H1 (cell line): ENCODE measurements at regions not wholly inside any gene's neighbourhood (a gene's known extent, or its start where the extent isn't known, plus 50 kb on each side); places are given as distances from the start of the nearest gene placed in this dataset.

Source experiments
- CTCF ChIA-PET: fragments of 300-600 bp; sonication (Branson Sonifier 250); formaldehyde crosslinking; loops from one replicate; lab custom pipeline; 2021; ENCODE audit not compliant: partially characterized antibody; lab: Charles Lee
- POLR2A ChIA-PET: fragments of 300-600 bp; sonication (Branson Sonifier 250); formaldehyde crosslinking; loops from one replicate; lab custom pipeline; 2021; ENCODE audit warnings: inconsistent platforms; ENCODE audit not compliant: partially characterized antibody; lab: Charles Lee
- DNase-seq, 2 experiments: peaks; one replicate each; pipeline versions ENCODE4 v3.0.0 to v3.0.0-alpha.2; 2010 to 2022; ENCODE audit warnings: low spot score in 2 of 2, low read depth in 1 of 2, mixed read lengths in 1 of 2
- FAIRE-seq: peaks from 2 replicates; lab custom pipeline; 2011; peaks lifted over from hg19 to GRCh38; lab: Jason Lieb, UNC
- H2AFZ ChIP-seq: 2 replicates; pipeline ENCODE4 v1.8.1; 2012; ENCODE audit warnings: low read length, inconsistent platforms
- H2AK5ac ChIP-seq: 2 replicates; pipeline ENCODE4 v1.6.1; 2013; ENCODE audit warnings: low read depth, low read length
- H2BK120ac ChIP-seq: replicated peaks from 2 replicates; pipeline ENCODE3; 2013; ENCODE audit warnings: low read depth, low read length, inconsistent platforms
- H2BK12ac ChIP-seq: 2 replicates; pipeline ENCODE4 v1.6.1; 2013; ENCODE audit warnings: low read depth, low read length
- H2BK15ac ChIP-seq: 2 replicates; pipeline ENCODE4 v1.6.1; 2013; ENCODE audit warnings: low read length
- H2BK20ac ChIP-seq: 2 replicates; pipeline ENCODE4 v1.6.1; 2013; ENCODE audit warnings: low read length
- H2BK5ac ChIP-seq: 2 replicates; pipeline ENCODE4 v1.6.1; 2013; ENCODE audit warnings: low read depth, low read length
- H3K14ac ChIP-seq: 2 replicates; pipeline ENCODE4 v1.6.1; 2013; ENCODE audit warnings: inconsistent platforms; ENCODE audit not compliant: insufficient read length
- H3K18ac ChIP-seq: 2 replicates; pipeline ENCODE4 v1.6.1; 2013; ENCODE audit warnings: low read length; ENCODE audit errors: extremely low read depth
- H3K23ac ChIP-seq: 2 replicates; pipeline ENCODE4 v1.6.1; 2013; ENCODE audit warnings: inconsistent platforms; ENCODE audit not compliant: insufficient read length
- H3K23me2 ChIP-seq: 2 replicates; pipeline ENCODE4 v1.6.1; 2013; ENCODE audit warnings: low read depth, low read length
- H3K27ac ChIP-seq: 2 replicates; pipeline ENCODE4 v1.6.1; 2011; ENCODE audit warnings: low read depth, low read length, inconsistent platforms
- H3K27me3 ChIP-seq, 4 experiments: replicated peaks in 1 of 4; 1 replicate in 1 of 4; 2 replicates in 3 of 4; pipeline versions ENCODE4 v1.6.1 to v1.8.1; 2011 to 2013; ENCODE audit warnings: low read length in 3 of 4, mild to moderate bottlenecking in 3 of 4, inconsistent platforms in 2 of 4, mixed read lengths in 2 of 4, moderate library complexity in 1 of 4; ENCODE audit not compliant: control insufficient read depth in 3 of 4, insufficient read depth in 3 of 4; ENCODE audit errors: extremely low read depth in 1 of 4
- H3K36me3 ChIP-seq, 4 experiments: 2 replicates each; pipeline versions ENCODE4 v1.6.1 to v1.8.1; 2011 to 2013; ENCODE audit warnings: mild to moderate bottlenecking in 4 of 4, low read length in 3 of 4, moderate library complexity in 2 of 4, control low read depth in 1 of 4, inconsistent platforms in 1 of 4; ENCODE audit not compliant: insufficient read depth in 4 of 4, control insufficient read depth in 2 of 4
- H3K4ac ChIP-seq: replicated peaks from 2 replicates; pipeline ENCODE3; 2013; ENCODE audit warnings: low read length, low read depth, mixed read lengths, inconsistent platforms; ENCODE audit not compliant: insufficient read length
- H3K4me1 ChIP-seq, 4 experiments: replicated peaks in 1 of 4; 1 replicate in 1 of 4; 2 replicates in 3 of 4; pipeline versions ENCODE4 v1.6.1 to v1.8.1; 2011 to 2013; ENCODE audit warnings: low read length in 3 of 4, inconsistent platforms in 2 of 4, mixed read lengths in 1 of 4; ENCODE audit not compliant: insufficient read depth in 4 of 4, control insufficient read depth in 3 of 4
- H3K4me2 ChIP-seq, 2 experiments: 2 replicates each; pipeline versions ENCODE4 v1.6.1 to v1.8.1; 2011 to 2013; ENCODE audit warnings: low read depth in 2 of 2, low read length in 2 of 2, control low read depth in 1 of 2, inconsistent platforms in 1 of 2, mild to moderate bottlenecking in 1 of 2; ENCODE audit not compliant: insufficient read depth in 1 of 2
- H3K4me3 ChIP-seq, 4 experiments: fragments of 200-600, 300-600 bp in 1 of 4; sonication (generic), shearing (Covaris generic), sonication (Bioruptor Twin) in 1 of 4; 2 replicates each; pipeline versions ENCODE4 v1.5.1 to v1.8.1; 2011 to 2016; ENCODE audit warnings: low read length in 4 of 4, low read depth in 3 of 4, control low read depth in 2 of 4, inconsistent platforms in 2 of 4, mild to moderate bottlenecking in 2 of 4, mixed read lengths in 1 of 4, moderate library complexity in 1 of 4; ENCODE audit not compliant: insufficient read depth in 2 of 4; ENCODE audit errors: extremely low read depth in 1 of 4
- H3K56ac ChIP-seq: replicated peaks from 2 replicates; pipeline ENCODE3; 2013; ENCODE audit warnings: low read depth, mild to moderate bottlenecking, mixed read lengths, low read length, inconsistent platforms; ENCODE audit not compliant: insufficient read length
- H3K79me1 ChIP-seq: 2 replicates; pipeline ENCODE4 v1.6.1; 2013; ENCODE audit warnings: low read depth, low read length, control low read depth
- H3K79me2 ChIP-seq, 2 experiments: 2 replicates each; pipeline versions ENCODE4 v1.6.1 to v1.8.1; 2012 to 2013; ENCODE audit warnings: low read length in 2 of 2, mild to moderate bottlenecking in 2 of 2, inconsistent platforms in 1 of 2; ENCODE audit not compliant: insufficient read depth in 2 of 2, control insufficient read depth in 1 of 2
- H3K9ac ChIP-seq, 4 experiments: replicated peaks in 1 of 4; 1 replicate in 1 of 4; 2 replicates in 3 of 4; pipeline versions ENCODE4 v1.6.1 to v1.8.1; 2011 to 2013; ENCODE audit warnings: low read depth in 3 of 4, low read length in 3 of 4, control low read depth in 2 of 4, mild to moderate bottlenecking in 2 of 4, moderate library complexity in 2 of 4, inconsistent platforms in 1 of 4; ENCODE audit errors: extremely low read depth in 1 of 4
- H3K9me3 ChIP-seq, 2 experiments: 2 replicates each; pipeline versions ENCODE4 v1.6.1 to v1.8.1; 2012 to 2013; ENCODE audit warnings: mild to moderate bottlenecking in 2 of 2, moderate library complexity in 2 of 2, control low read depth in 1 of 2, inconsistent platforms in 1 of 2, low read depth in 1 of 2, low read length in 1 of 2, mixed read lengths in 1 of 2; ENCODE audit not compliant: insufficient read depth in 2 of 2
- H4K20me1 ChIP-seq, 2 experiments: replicated peaks in 1 of 2; 2 replicates each; pipeline versions ENCODE3 to v1.8.1; 2011 to 2013; ENCODE audit warnings: inconsistent platforms in 2 of 2, low read length in 2 of 2, mild to moderate bottlenecking in 1 of 2; ENCODE audit not compliant: insufficient read depth in 2 of 2, control insufficient read depth in 1 of 2
- H4K5ac ChIP-seq: 2 replicates; pipeline ENCODE4 v1.6.1; 2013; ENCODE audit warnings: low read length, low read depth, mixed read lengths, inconsistent platforms; ENCODE audit not compliant: insufficient read length
- H4K8ac ChIP-seq: 2 replicates; pipeline ENCODE4 v1.8.0; 2013; ENCODE audit warnings: mild to moderate bottlenecking, moderate library complexity, low read length, inconsistent platforms; ENCODE audit not compliant: insufficient read depth; ENCODE audit errors: extremely low read depth
- H4K91ac ChIP-seq: replicated peaks from 2 replicates; pipeline ENCODE3; 2013; ENCODE audit warnings: low read length, mixed read lengths, inconsistent platforms; ENCODE audit not compliant: insufficient read length
- ATF3 ChIP-seq: IDR thresholded peaks from 2 replicates; pipeline ENCODE4 v1.6.1; 2011; ENCODE audit warnings: low read depth, mild to moderate bottlenecking, low read length; ENCODE audit not compliant: insufficient read depth
- BCL11A ChIP-seq, 2 experiments: IDR thresholded peaks; one replicate each; pipeline ENCODE4 v1.6.1; 2011; ENCODE audit warnings: low read depth in 2 of 2, low read length in 2 of 2, mild to moderate bottlenecking in 2 of 2
- BRCA1 ChIP-seq: IDR thresholded peaks from 2 replicates; pipeline ENCODE4 v1.6.1; 2012; ENCODE audit warnings: low read depth, low read length, improper control_type of control experiment
- CBX8 ChIP-seq: fragments of 300-800, 300-1000 bp; sonication (generic); IDR thresholded peaks from 2 replicates; pipeline ENCODE4 v1.7.1; 2016; ENCODE audit warnings: low read depth, low read length, borderline replicate concordance
- EGR1 ChIP-seq: IDR thresholded peaks from 2 replicates; pipeline ENCODE4 v1.6.1; 2011; ENCODE audit warnings: low read depth, low read length, borderline replicate concordance
- SP2 ChIP-seq: IDR thresholded peaks from 2 replicates; pipeline ENCODE4 v1.6.1; 2012; ENCODE audit warnings: mild to moderate bottlenecking, low read length, inconsistent platforms
- TAF1 ChIP-seq: IDR thresholded peaks from 2 replicates; pipeline ENCODE4 v1.6.1; 2011; ENCODE audit warnings: mild to moderate bottlenecking, low read depth, low read length
- USF2 ChIP-seq: IDR thresholded peaks from 2 replicates; pipeline ENCODE4 v1.6.1; 2011; ENCODE audit warnings: low read length, improper control_type of control experiment
- YY1 ChIP-seq: IDR thresholded peaks from 2 replicates; pipeline ENCODE4 v1.6.1; 2011; ENCODE audit warnings: low read depth, mild to moderate bottlenecking, low read length
- WGBS, 2 experiments: shearing (Covaris generic) in 1 of 2; methylation state at CpG; one replicate each; pipeline versions ENCODE4 v1.1.6 to v1.1.7; 2013 to 2015; ENCODE audit warnings: low lambda C conversion rate in 2 of 2, mixed read lengths in 2 of 2, inconsistent platforms in 1 of 2, low coverage in 1 of 2, missing lambda C conversion rate in 1 of 2; ENCODE audit not compliant: insufficient replicate concordance in 2 of 2, insufficient coverage in 1 of 2, insufficient read length in 1 of 2; ENCODE audit errors: extremely low coverage in 1 of 2, missing lambda C conversion rate in 1 of 2; 5-methylcytosine and 5-hydroxymethylcytosine counted together

GRCh38 chr2:146365041-146365440 is 1479.8 kb upstream of the ACVR2A start:
- Histone ChIP-seq H4K20me1 (no peaks in the 10 kb centered on the region), H3K9me3 (no peaks in the 10 kb centered on the region), H4K91ac (no peak overlapping the region)
- no peak for TF ChIP-seq BCL11A (IDR thresholded peaks at IDR 0.05; ENCODE audit: low read depth in 2 of 2, low read length in 2 of 2)
- no peak for TF ChIP-seq USF2
- TF ChIP-seq CBX8, result no peak
- TF ChIP-seq BRCA1, result no peak
- no peak for TF ChIP-seq YY1
- no peak for TF ChIP-seq EGR1
- TF ChIP-seq TAF1, result no peak
- TF ChIP-seq ATF3, result no peak
- no peak for TF ChIP-seq SP2
- TF ChIP-seq, all 59 proteins: peak for 0
- H3K14ac ChIP-seq, result no peak overlapping the region
- no peaks in the 10 kb centered on the region for H3K79me1 ChIP-seq
- no peak overlapping the region for H2BK5ac ChIP-seq
- H2BK15ac ChIP-seq, result no peak overlapping the region
- H3K56ac ChIP-seq, result no peak overlapping the region
- no peak overlapping the region for H4K5ac ChIP-seq
- CTCF ChIA-PET, result no interaction called here
- H2BK20ac ChIP-seq, result no peak overlapping the region
- no peak overlapping the region for H2AK5ac ChIP-seq
- H3K27ac ChIP-seq, result no peak overlapping the region
- H3K4me2 ChIP-seq, result no peak overlapping the region
- no peak overlapping the region for H3K18ac ChIP-seq
- H3K27me3 ChIP-seq, result no peaks in the 10 kb centered on the region
- no peak for FAIRE-seq
- no peak overlapping the region for H2BK12ac ChIP-seq
- no peaks in the 10 kb centered on the region for H3K36me3 ChIP-seq
- no peaks in the 10 kb centered on the region for H3K4me1 ChIP-seq
- no peak overlapping the region for H3K9ac ChIP-seq
- H4K8ac ChIP-seq, result no peak overlapping the region
- H2BK120ac ChIP-seq, result no peak overlapping the region
- no peak overlapping the region for H3K23ac ChIP-seq
- DNase-seq, result no peak
- POLR2A ChIA-PET, result no interaction called here
- H3K4me3 ChIP-seq, result no peak overlapping the region
- H3K79me2 ChIP-seq, result no peaks in the 10 kb centered on the region
- 86% methylated on average over 1 of the region's 1 CpG; no CpG with 5 or more reads in 1 of the 2 experiments for WGBS, 2 experiments
- no peak overlapping the region for H3K4ac ChIP-seq
- H2AFZ ChIP-seq, result no peak overlapping the region
- no peaks in the 10 kb centered on the region for H3K23me2 ChIP-seq
